GM04503 (cell line): ENCODE measurements at regions not wholly inside any gene's neighbourhood (a gene's known extent, or its start where the extent isn't known, plus 50 kb on each side); places are given as distances from the start of the nearest gene placed in this dataset.

Source experiments
- DNase-seq: peaks from one replicate; pipeline ENCODE4 v3.0.0-alpha.2; 2012; ENCODE audit warnings: low read depth

GRCh38 chr10:124264271-124264670, 154.5 kb downstream of the OAT start:
- DNase-seq = no peak

- DNase-seq = no peak
Observed at GRCh38 chr10:124263726-124264125, 155.0 kb downstream of the OAT start.

- no peak for DNase-seq
Observed at GRCh38 chr10:124262971-124263370, 155.8 kb downstream of the OAT start.

GRCh38 chr10:124262234-124262865, 156.4 kb downstream of the OAT start:
- no peak for DNase-seq

GRCh38 chr10:124259139-124259825, 159.4 kb downstream of the OAT start:
- no peak for DNase-seq

GRCh38 chr10:124257781-124258180, 160.9 kb downstream of the OAT start:
- DNase-seq = no peak

- no peak for DNase-seq
Observed at GRCh38 chr10:124256151-124256550, 162.6 kb downstream of the OAT start.

GRCh38 chr10:124255556-124255955, 162.2 kb upstream of the CHST15 start:
- no peak for DNase-seq

GRCh38 chr10:124254490-124254889, 161.1 kb upstream of the CHST15 start:
- DNase-seq = no peak

GRCh38 chr10:124253006-124253405, 159.6 kb upstream of the CHST15 start:
- DNase-seq = no peak

GRCh38 chr10:124252097-124252715, 158.8 kb upstream of the CHST15 start:
- DNase-seq = no peak

- no peak for DNase-seq
Observed at GRCh38 chr10:124251317-124252065, 158.1 kb upstream of the CHST15 start.

- DNase-seq = no peak
Observed at GRCh38 chr10:124250506-124250905, 157.1 kb upstream of the CHST15 start.

- no peak for DNase-seq
Observed at GRCh38 chr10:124249812-124250432, 156.5 kb upstream of the CHST15 start.

- no peak for DNase-seq
Observed at GRCh38 chr10:124249196-124249595, 155.8 kb upstream of the CHST15 start.

GRCh38 chr10:124248056-124249045, 155.0 kb upstream of the CHST15 start:
- DNase-seq = no peak

GRCh38 chr10:124245806-124246440, 152.5 kb upstream of the CHST15 start:
- DNase-seq = no peak

- no peak for DNase-seq
Observed at GRCh38 chr10:124245191-124245590, 151.8 kb upstream of the CHST15 start.

GRCh38 chr10:124244256-124244877, 151.0 kb upstream of the CHST15 start:
- DNase-seq = no peak

GRCh38 chr10:124243702-124244121, 150.3 kb upstream of the CHST15 start:
- DNase-seq = no peak
